ENCODE measurements at regions not wholly inside any gene's neighbourhood (a gene's known extent, or its start where the extent isn't known, plus 50 kb on each side); places are given as distances from the start of the nearest gene placed in this dataset.

- H4K20me1 ChIP-seq (ENCODE audit: insufficient read depth) = no peaks in the 10 kb centered on the region
- H3K9ac ChIP-seq = no peak overlapping the region
These were observed 200.5 kb downstream of the FAT3 start for GRCh38 chr11:92425127-92425526.

GRCh38 chr11:92432515-92432914, 207.9 kb downstream of the FAT3 start:
- H4K20me1 ChIP-seq (ENCODE audit: insufficient read depth) = no peaks in the 10 kb centered on the region
- H2AFZ ChIP-seq (ENCODE audit: low read depth) = no peak overlapping the region
- no peak overlapping the region for H3K27ac ChIP-seq
- H3K4me2 ChIP-seq = no peak overlapping the region
- H3K9ac ChIP-seq = no peak overlapping the region
- H3K27me3 ChIP-seq (ENCODE audit: insufficient read depth, low read depth) = no peaks in the 10 kb centered on the region
- H3K36me3 ChIP-seq (ENCODE audit: insufficient read depth) = no peaks in the 10 kb centered on the region
- H3K79me2 ChIP-seq (ENCODE audit: insufficient read depth, low read depth) = no peaks in the 10 kb centered on the region
- TF ChIP-seq CTCF (conservative IDR thresholded peaks at IDR 0.05; ENCODE audit: low read depth, low read length) = no peak
- no peaks in the 10 kb centered on the region for H3K4me1 ChIP-seq (ENCODE audit: low read depth, poor library complexity, severe bottlenecking)
- no peak overlapping the region for H3K4me3 ChIP-seq (IDR thresholded peaks at IDR 0.05; ENCODE audit: insufficient read depth, low read depth, low read length)

More at GRCh38 chr11:92425127-92425526, 200.5 kb downstream of the FAT3 start:
- Histone ChIP-seq H2AFZ (ENCODE audit: low read depth) (no peak overlapping the region), H3K27ac (no peak overlapping the region), H3K36me3 (ENCODE audit: insufficient read depth) (no peaks in the 10 kb centered on the region), H3K4me2 (no peak overlapping the region), H3K79me2 (ENCODE audit: insufficient read depth, low read depth) (no peaks in the 10 kb centered on the region), H3K4me3 (IDR thresholded peaks at IDR 0.05; ENCODE audit: insufficient read depth, low read depth, low read length) (no peak overlapping the region), H3K27me3 (ENCODE audit: insufficient read depth, low read depth) (no peaks in the 10 kb centered on the region), H3K4me1 (ENCODE audit: low read depth, poor library complexity, severe bottlenecking) (no peaks in the 10 kb centered on the region)
- no peak for TF ChIP-seq CTCF (conservative IDR thresholded peaks at IDR 0.05; ENCODE audit: low read depth, low read length)

GRCh38 chr11:92436034-92436920, 211.7 kb downstream of the FAT3 start:
- no peak overlapping the region for H3K27ac ChIP-seq
- no peaks in the 10 kb centered on the region for H3K36me3 ChIP-seq (ENCODE audit: insufficient read depth)
- TF ChIP-seq CTCF (conservative IDR thresholded peaks at IDR 0.05; ENCODE audit: low read depth, low read length) = no peak
- no peaks in the 10 kb centered on the region for H3K27me3 ChIP-seq (ENCODE audit: insufficient read depth, low read depth)
- H3K4me2 ChIP-seq = no peak overlapping the region
- no peaks in the 10 kb centered on the region for H3K79me2 ChIP-seq (ENCODE audit: insufficient read depth, low read depth)
- no peak overlapping the region for H3K9ac ChIP-seq
- no peak overlapping the region for H3K4me3 ChIP-seq (IDR thresholded peaks at IDR 0.05; ENCODE audit: insufficient read depth, low read depth, low read length)
- H2AFZ ChIP-seq (ENCODE audit: low read depth) = no peak overlapping the region
- H4K20me1 ChIP-seq (ENCODE audit: insufficient read depth) = no peaks in the 10 kb centered on the region
- H3K4me1 ChIP-seq (ENCODE audit: low read depth, poor library complexity, severe bottlenecking) = no peaks in the 10 kb centered on the region

GRCh38 chr11:92439133-92439532, 214.5 kb downstream of the FAT3 start:
- H4K20me1 ChIP-seq (ENCODE audit: insufficient read depth) = no peaks in the 10 kb centered on the region

More at GRCh38 chr11:92439133-92439532, 214.5 kb downstream of the FAT3 start:
- H3K36me3 ChIP-seq (ENCODE audit: insufficient read depth) = no peaks in the 10 kb centered on the region
- no peaks in the 10 kb centered on the region for H3K4me1 ChIP-seq (ENCODE audit: low read depth, poor library complexity, severe bottlenecking)
- H3K27ac ChIP-seq = no peak overlapping the region
- H2AFZ ChIP-seq (ENCODE audit: low read depth) = no peak overlapping the region
- no peak for TF ChIP-seq CTCF (conservative IDR thresholded peaks at IDR 0.05; ENCODE audit: low read depth, low read length)
- no peak overlapping the region for H3K4me3 ChIP-seq (IDR thresholded peaks at IDR 0.05; ENCODE audit: insufficient read depth, low read depth, low read length)
- H3K9ac ChIP-seq = no peak overlapping the region
- no peaks in the 10 kb centered on the region for H3K27me3 ChIP-seq (ENCODE audit: insufficient read depth, low read depth)
- H3K4me2 ChIP-seq = no peak overlapping the region
- no peaks in the 10 kb centered on the region for H3K79me2 ChIP-seq (ENCODE audit: insufficient read depth, low read depth)
